HG02678 (cell line): ENCODE measurements at regions not wholly inside any gene's neighbourhood (a gene's known extent, or its start where the extent isn't known, plus 50 kb on each side); places are given as distances from the start of the nearest gene placed in this dataset.

Source experiments
- ATAC-seq: cut with Tn5 transposase; IDR thresholded peaks from one replicate; pipeline ENCODE4 v1.9.1; 2021; ENCODE audit warnings: mild to moderate bottlenecking, moderate library complexity; ENCODE audit not compliant: unreplicated experiment

DNA sequence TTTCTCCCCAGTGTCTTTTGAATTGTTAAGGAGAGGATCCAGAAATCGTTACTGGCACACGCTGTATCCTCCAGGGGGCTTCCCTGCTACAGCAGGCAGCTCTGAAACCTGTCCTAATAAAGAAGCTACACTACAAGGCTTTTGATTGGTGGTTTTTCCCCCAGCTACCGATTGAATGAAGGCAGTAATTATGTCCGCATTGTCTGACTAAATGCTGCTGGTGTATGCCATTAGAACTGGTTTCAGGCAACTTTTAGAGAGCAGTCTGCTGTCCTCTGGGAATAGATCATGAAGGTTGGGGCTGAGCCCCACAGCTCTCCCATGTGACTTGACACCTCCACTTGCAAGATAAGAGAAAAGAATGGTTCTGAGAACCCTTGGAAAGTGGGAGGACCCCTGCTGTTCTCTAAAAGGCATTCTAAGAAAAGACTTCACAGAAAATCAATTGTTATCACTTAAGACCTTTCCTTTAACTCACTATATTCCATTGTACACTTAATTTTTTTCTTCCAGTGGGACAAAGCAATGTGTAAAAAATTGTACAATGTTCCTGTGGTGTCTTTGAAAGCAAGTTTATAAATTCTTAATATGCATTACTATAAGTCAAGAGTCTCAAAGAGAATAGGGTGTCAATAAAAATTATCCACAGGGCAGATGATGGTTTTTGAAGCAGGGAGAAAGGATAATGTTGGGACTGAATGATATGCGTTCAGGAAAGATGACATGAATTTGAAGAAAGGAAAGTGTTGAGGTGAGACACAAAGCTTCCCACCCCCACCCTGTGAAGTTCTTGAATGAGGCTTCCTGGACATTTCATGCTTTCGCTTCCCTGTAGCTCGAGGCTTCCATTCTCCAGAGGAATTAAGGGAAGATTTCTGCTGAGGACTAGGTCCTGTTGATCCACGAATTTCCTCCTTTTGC, 53.0 kb upstream of the DAZL start:
- no peak for ATAC-seq

- ATAC-seq = no peak
Measured at GRCh38 chr3:16658925-16659793, 53.9 kb upstream of the DAZL start.

DNA sequence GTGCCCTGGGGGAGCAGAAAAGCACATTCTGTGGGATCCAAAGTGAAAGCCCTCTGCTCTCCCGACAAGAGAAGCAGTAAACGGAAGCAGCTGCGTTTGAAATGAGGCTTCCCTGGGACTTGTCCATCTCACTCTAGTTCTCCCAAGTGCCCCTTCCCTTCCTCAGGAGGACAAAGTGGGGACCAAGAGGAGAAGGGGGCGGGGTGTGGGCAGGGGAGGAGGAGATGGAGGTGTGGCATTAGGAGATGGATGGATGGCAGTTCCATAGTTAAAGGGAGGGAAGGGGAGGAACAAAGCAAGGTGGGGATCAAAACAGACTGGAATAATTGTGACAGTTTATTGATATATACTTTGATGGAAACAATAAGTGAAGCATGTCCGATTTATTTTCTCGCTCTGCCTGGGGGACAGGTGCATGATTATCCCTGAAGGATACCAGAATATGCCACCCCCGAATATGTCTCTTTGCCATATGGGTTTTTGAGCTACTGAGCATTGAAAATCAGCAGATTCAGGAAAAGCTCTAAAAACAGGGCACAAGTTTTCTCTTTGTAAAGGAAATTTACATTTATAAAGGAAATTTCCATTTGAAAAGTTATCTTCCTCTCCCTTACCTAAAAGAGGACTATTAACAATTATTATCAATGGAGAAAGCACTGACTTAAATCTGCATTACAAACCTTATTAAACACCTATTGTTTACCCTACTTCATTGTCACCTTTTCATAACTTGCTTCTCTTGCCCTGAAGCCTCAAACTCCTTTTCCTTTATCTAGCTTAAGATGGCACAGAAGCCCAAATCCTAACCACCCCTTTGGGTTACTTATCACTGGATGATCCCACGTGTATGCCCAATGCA, 58.9 kb upstream of the DAZL start:
- ATAC-seq = no peak

GRCh38 chr3:16665282-16665741, 60.1 kb upstream of the DAZL start:
- no peak for ATAC-seq

GRCh38 chr3:16666206-16666605, 61.0 kb upstream of the DAZL start:
- ATAC-seq = no peak

GRCh38 chr3:16667633-16668032, 62.4 kb upstream of the DAZL start:
- no peak for ATAC-seq

DNA sequence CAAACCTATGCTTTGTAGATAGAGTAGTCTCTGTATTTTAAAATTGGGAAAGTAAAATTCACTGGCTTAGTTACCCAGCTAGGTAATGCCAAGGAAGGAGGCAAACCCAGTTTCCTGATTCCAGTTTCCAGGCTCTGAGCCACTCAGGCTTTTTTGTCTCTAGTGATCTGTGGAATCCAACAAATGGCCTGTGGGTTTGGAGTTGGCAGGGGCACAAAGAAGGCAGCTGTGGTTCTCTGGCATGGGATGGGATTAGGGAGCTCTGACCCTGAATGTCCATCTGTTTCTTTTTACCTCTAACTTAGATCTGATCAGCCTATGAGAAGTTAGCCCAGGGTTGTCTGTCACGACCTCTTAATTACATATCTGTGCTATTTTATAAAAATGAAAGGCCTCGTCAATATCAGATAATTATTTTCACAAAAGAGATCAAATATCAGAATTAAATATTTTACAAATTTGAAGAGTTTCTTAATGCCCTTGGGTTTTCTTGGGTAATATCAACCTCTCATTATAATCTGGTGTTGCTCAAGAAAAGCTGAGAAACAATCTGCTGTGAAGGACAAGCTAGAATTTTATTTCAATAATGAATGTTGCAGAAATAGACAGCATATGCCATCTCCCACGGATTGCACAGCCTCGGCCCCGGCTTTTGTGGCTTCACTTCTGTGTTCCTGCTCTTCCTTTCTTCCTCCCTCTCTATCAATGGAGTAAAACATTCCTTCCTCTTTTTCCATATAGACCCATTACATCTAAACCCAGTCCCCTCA, 63.7 kb upstream of the DAZL start:
- ATAC-seq = no peak

GRCh38 chr3:16670191-16670590, 65.0 kb upstream of the DAZL start:
- ATAC-seq = no peak

- no peak for ATAC-seq
Measured at GRCh38 chr3:16671690-16672089, 66.5 kb upstream of the DAZL start.

DNA sequence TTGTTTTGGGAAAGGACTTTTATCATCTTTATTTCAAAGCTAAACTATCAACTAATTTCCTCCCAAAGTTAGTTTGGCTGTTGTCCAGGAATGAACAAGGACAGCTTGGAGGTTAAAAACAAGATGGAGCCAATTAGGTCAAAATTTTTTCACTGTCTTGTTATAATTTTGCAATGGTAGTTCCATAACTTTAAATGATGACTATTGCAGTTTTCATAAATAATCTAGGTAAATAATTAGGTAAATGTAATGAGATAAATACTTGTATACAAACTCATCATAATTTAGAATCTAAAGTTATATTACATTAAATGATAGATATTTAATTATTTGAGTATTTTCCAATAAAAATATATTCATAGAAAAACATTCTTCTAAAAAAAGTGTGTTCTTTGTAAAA, 68.3 kb upstream of the DAZL start:
- no peak for ATAC-seq

GRCh38 chr3:16675805-16676204, 70.6 kb upstream of the DAZL start:
- no peak for ATAC-seq

DNA sequence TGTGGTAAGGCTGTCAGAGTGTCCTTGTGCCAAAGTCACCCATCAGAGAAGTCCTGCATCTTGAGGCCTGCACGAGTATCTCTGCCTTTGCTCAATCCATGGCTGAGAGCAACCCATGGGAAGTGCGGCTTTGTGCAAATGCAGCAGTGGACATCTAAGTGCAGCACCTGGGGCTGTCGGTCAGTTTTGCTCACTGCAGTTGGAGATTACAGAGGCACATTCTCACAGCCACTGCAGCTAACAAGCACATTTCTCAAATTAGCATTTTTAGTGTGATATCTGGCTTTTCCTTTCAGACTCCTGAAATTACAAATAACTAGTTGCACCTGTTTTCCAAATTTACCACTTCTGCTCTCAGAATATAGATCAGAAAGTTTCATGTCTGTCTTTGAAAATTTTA, 81.5 kb upstream of the DAZL start:
- no peak for ATAC-seq

DNA sequence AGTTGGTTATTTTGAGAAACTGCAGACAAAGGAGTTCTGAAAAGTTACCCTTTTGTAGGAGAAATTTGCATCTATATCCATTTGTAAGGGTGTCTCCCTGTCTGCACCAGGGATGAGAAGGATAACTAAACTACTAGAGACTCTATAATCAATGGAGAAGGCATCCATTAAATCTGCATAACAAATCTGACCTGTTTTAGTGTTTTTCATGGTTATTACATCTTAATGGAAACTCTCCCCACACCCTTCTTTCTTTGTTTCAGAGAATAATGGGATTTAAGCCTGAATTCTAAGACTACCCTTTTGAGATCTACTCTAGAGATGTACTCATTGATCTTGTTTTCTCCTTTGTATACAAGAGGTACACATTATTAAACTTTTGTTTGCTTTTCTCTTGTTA, 82.0 kb upstream of the DAZL start:
- ATAC-seq = no peak

DNA sequence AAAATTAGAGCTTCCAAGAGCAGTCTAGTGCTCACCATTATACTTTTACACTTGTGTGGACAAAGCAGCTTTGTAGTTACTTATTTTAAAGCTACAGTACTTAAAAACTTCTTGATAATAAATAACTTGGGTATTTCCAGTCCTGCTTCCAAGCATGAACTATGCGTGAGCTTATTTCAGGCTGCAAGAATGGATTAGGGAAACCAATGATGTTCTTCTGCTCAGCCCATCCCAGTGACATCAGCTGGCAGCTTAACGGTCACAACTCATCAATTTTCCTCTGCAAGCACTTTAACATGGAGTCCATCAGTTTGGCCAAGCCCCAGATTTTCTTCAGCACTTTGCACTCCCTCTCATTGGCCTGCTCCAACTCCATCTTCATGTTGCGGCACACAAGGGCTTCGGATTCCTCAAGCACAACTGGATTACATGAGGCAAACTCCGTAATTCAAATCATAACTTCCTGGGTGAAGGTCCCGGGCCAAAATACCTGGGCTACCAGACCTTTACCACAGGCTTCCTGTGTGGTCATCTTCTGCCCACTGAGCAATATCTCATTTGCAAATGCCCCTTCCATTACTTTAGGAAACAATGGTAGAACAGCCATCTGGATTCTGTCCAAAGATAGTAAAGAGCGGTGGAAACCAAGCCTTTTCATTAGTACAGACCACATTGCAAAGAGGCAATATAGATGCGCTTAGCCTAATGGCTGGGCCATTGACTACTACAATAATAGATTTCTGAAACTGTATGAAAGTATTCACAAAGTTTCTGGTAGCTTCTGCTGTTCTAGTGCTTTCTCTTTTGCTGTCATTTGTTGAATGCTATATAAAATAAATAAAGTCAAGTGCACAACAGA, 87.5 kb upstream of the DAZL start:
- no peak for ATAC-seq

- no peak for ATAC-seq
Measured at GRCh38 chr3:16693820-16694219, 88.6 kb upstream of the DAZL start.

DNA sequence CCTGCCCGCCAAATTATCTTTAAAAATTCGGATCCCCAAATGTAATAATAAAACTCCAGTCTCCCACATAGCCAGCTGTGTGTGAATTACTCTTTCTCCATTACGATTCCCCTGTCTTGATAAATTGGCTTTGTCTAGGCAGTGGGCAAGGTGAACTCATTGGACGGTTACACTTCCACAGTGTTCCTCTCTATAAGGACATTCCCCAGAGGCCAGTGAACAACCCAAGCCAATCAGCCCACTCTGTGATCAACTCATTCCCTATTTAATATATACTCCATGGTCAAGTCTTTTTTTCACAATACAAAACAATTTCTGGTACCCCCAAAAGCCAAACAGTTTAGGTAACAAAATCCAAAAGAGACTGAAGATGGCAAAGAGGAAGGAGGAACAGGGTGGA, 90.5 kb upstream of the DAZL start:
- no peak for ATAC-seq

GRCh38 chr3:16697443-16698147, 92.4 kb upstream of the DAZL start:
- ATAC-seq = no peak

- no peak for ATAC-seq
Measured at GRCh38 chr3:16700651-16701050, 95.4 kb upstream of the DAZL start.

DNA sequence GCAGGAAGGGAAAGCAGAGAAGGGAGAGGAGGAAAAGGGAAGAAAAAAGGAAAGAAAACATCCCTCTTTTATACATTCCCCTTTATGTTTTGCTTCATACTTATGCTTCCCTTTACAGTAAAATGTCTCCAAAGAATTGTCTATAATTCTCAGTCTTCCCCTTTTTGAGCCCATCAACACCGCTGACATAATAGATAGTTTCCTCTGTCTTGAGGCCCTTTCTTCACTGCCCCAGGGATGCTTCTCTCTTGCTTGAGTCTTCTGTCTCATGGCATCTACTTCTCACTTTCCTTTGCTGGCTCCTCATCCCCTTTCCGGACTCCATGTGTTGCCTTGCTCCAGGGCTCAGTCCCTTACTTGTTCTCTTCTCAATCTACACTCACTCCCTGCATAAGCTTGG, 99.7 kb upstream of the DAZL start:
- no peak for ATAC-seq
